GM23338 (cell line): ENCODE measurements at regions not wholly inside any gene's neighbourhood (a gene's known extent, or its start where the extent isn't known, plus 50 kb on each side); places are given as distances from the start of the nearest gene placed in this dataset.
"Not testable (repeated sequence)": the region's sequence is repeated elsewhere in the genome, so short reads cannot be mapped to it uniquely, and the experiment has no call there.

Experiments
- ATAC-seq: fragments of 200-7000 bp; cut with Tn5 transposase; 3 replicates; pipeline ENCODE4 v1.9.1; 2020
- DNase-seq: peaks from one replicate; pipeline ENCODE4 v3.0.0-alpha.2; 2015; ENCODE audit warnings: low spot score
- H2AFZ ChIP-seq: fragments of 200-600 bp; sonication (generic); 2 replicates; pipeline ENCODE4 v1.8.0; 2016; ENCODE audit warnings: antibody characterized with exemption, mild to moderate bottlenecking, moderate library complexity
- H3F3A ChIP-seq: fragments of 200-600 bp; sonication (generic); replicated peaks from 2 replicates; pipeline ENCODE4 v1.8.0; 2017; ENCODE audit warnings: antibody characterized with exemption, mixed run types, low read depth
- H3K27ac ChIP-seq: fragments of 200-600 bp; sonication (generic); 2 replicates; pipeline ENCODE4 v1.6.1; 2016; ENCODE audit warnings: low read depth
- H3K27me3 ChIP-seq: fragments of 200-600 bp; sonication (generic); 2 replicates; pipeline ENCODE4 v1.8.0; 2016; ENCODE audit warnings: mild to moderate bottlenecking, mixed run types, moderate library complexity; ENCODE audit not compliant: insufficient read depth
- H3K36me3 ChIP-seq: fragments of 200-600 bp; sonication (generic); 2 replicates; pipeline ENCODE4 v1.8.0; 2016; ENCODE audit warnings: mild to moderate bottlenecking; ENCODE audit not compliant: insufficient read depth
- H3K4me1 ChIP-seq: fragments of 200-600 bp; sonication (generic); 2 replicates; pipeline ENCODE4 v1.8.0; 2016; ENCODE audit warnings: mild to moderate bottlenecking, moderate library complexity; ENCODE audit not compliant: insufficient read depth
- H3K4me2 ChIP-seq: fragments of 200-600 bp; sonication (generic); 2 replicates; pipeline ENCODE4 v1.7.1; 2017; ENCODE audit warnings: mixed run types
- H3K4me3 ChIP-seq: fragments of 200-600 bp; sonication (generic); 2 replicates; pipeline ENCODE4 v1.6.1; 2016; ENCODE audit warnings: mixed run types
- H3K79me2 ChIP-seq: fragments of 200-600 bp; sonication (generic); replicated peaks from 2 replicates; pipeline ENCODE4 v1.8.0; 2017; ENCODE audit warnings: mild to moderate bottlenecking; ENCODE audit not compliant: insufficient read depth
- H3K9me2 ChIP-seq: fragments of 200-600 bp; sonication (generic); 2 replicates; pipeline ENCODE4 v1.8.0; 2017; ENCODE audit not compliant: insufficient read depth
- H4K20me1 ChIP-seq: fragments of 200-600 bp; sonication (generic); replicated peaks from 2 replicates; pipeline ENCODE4 v1.8.0; 2017; ENCODE audit warnings: mild to moderate bottlenecking; ENCODE audit not compliant: insufficient read depth
- H3K27ac Mint-ChIP-seq: 2 replicates; pipeline ENCODE4 v1.8.0; 2020; ENCODE audit warnings: inconsistent platforms, mild to moderate bottlenecking, moderate library complexity, mixed read lengths
- H3K27me3 Mint-ChIP-seq: 3 replicates; pipeline ENCODE4 v1.8.0; 2022; ENCODE audit warnings: low read depth, mild to moderate bottlenecking, moderate library complexity, mixed read lengths, inconsistent platforms; ENCODE audit not compliant: insufficient read depth, poor library complexity
- H3K36me3 Mint-ChIP-seq: 3 replicates; pipeline ENCODE4 v1.8.0; 2021; ENCODE audit warnings: low read depth, mild to moderate bottlenecking, inconsistent platforms, moderate library complexity, mixed read lengths
- H3K4me1 Mint-ChIP-seq: 3 replicates; pipeline ENCODE4 v1.8.0; 2020; ENCODE audit warnings: mild to moderate bottlenecking, inconsistent platforms, mixed read lengths
- H3K4me3 Mint-ChIP-seq: 3 replicates; pipeline ENCODE4 v1.8.0; 2021; ENCODE audit warnings: moderate library complexity, mild to moderate bottlenecking, inconsistent platforms, mixed read lengths
- H3K9me3 Mint-ChIP-seq: 3 replicates; pipeline ENCODE4 v1.8.0; 2020; ENCODE audit warnings: moderate library complexity, mild to moderate bottlenecking, inconsistent platforms, mixed read lengths
- CREB1 ChIP-seq: fragments of 250-450 bp; sonication (Bioruptor Pico); IDR thresholded peaks from 2 replicates; pipeline ENCODE4 v1.5.0; 2020; ENCODE audit warnings: low read depth, mild to moderate bottlenecking, moderate library complexity
- EZH2phosphoT487 ChIP-seq: fragments of 200-600 bp; sonication (generic); IDR thresholded peaks from one replicate; pipeline ENCODE4 v1.8.1; 2018; ENCODE audit warnings: antibody characterized with exemption; ENCODE audit not compliant: unreplicated experiment
- JUNB ChIP-seq: IDR thresholded peaks from one replicate; pipeline ENCODE4 v1.6.1; 2016; ENCODE audit warnings: antibody characterized with exemption; ENCODE audit not compliant: unreplicated experiment
- POLR2AphosphoS5 ChIP-seq: IDR thresholded peaks from 2 replicates; pipeline ENCODE4 v1.6.1; 2016; ENCODE audit warnings: antibody characterized with exemption, low read depth
- STAT1 ChIP-seq: IDR thresholded peaks from one replicate; pipeline ENCODE4 v1.6.1; 2016; ENCODE audit warnings: antibody characterized with exemption; ENCODE audit not compliant: unreplicated experiment
- ZNF114 ChIP-seq: fragments of 250-450 bp; sonication (Bioruptor Pico); IDR thresholded peaks from 2 replicates; pipeline ENCODE4 v1.5.0; 2020; ENCODE audit warnings: mild to moderate bottlenecking, moderate library complexity
- ZNF331 ChIP-seq: fragments of 250-450 bp; sonication (Bioruptor Pico); IDR thresholded peaks from 2 replicates; pipeline ENCODE4 v1.5.0; 2020; ENCODE audit warnings: low read depth, mild to moderate bottlenecking, moderate library complexity
- ZNF462 ChIP-seq: fragments of 250-450 bp; sonication (Bioruptor Pico); IDR thresholded peaks from 2 replicates; pipeline ENCODE4 v1.5.0; 2020; ENCODE audit warnings: mild to moderate bottlenecking, moderate library complexity
- TF ChIP-seq, protein P1 (sequence below): IDR thresholded peaks from 2 replicates; pipeline ENCODE4 v1.6.1; 2016; ENCODE audit warnings: antibody characterized with exemption

DNA sequence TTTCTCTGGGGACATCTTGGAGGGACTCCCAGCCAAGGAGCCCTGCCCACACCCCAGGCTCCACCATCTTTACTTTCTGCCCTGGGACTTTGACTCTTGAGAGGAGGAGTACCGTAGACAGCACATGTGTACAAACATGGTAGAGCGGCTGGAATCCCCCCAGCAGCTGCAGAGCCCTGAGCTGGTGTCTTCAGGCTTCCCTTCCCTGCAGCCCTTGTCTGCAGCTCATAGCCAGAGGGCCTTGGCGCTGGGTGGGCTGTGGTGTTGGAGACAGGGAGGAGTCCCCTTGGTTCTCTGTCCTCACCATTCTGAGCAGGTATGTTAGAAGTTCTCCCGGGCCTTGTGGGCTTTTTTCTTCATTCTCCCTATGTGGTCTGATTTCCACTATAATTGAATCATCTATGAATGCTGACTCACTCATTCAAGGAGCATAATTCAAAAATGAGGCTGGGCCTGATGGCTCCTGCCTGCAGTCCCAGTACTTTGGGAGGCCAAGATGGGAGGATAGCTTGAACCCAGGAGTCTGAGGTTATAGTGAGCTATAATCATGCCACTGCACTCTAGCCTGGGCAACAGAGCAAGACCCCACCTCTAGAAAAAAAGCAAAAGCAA is 97.8 kb upstream of the MEF2A start:
- Histone ChIP-seq H3K36me3 (no peaks in the 10 kb centered on the region), H2AFZ (no peak overlapping the region), H3K4me2 (no peak overlapping the region), H3K27me3 (no peaks in the 10 kb centered on the region), H4K20me1 (no peaks in the 10 kb centered on the region), H3F3A (no peaks in the 10 kb centered on the region), H3K27ac (no peak overlapping the region), H3K4me1 (no peaks in the 10 kb centered on the region), H3K4me3 (no peak overlapping the region), H3K9me2 (no peaks in the 10 kb centered on the region; the same call in 1 of the 2 replicates), H3K79me2 (no peaks in the 10 kb centered on the region)
- ATAC-seq (no peak), DNase-seq (no peak)
- Mint-ChIP-seq H3K9me3 (peaks cover 18% of the 10 kb centered on the region), H3K27me3 (peaks cover 8% of the 10 kb centered on the region), H3K4me3 (no peak overlapping the region), H3K4me1 (no peaks in the 10 kb centered on the region), H3K36me3 (no peaks in the 10 kb centered on the region; the same call in 2 of the 3 replicates), H3K27ac (no peak overlapping the region)
- TF ChIP-seq CREB1 (CRISPR knock-in tag) (no peak), ZNF331 (CRISPR knock-in tag) (no peak), ZNF114 (CRISPR knock-in tag) (no peak), STAT1 (no peak), ZNF462 (no peak), EZH2phosphoT487 (no peak), JUNB (no peak), POLR2AphosphoS5 (no peak)
- TF ChIP-seq, protein P1, sequence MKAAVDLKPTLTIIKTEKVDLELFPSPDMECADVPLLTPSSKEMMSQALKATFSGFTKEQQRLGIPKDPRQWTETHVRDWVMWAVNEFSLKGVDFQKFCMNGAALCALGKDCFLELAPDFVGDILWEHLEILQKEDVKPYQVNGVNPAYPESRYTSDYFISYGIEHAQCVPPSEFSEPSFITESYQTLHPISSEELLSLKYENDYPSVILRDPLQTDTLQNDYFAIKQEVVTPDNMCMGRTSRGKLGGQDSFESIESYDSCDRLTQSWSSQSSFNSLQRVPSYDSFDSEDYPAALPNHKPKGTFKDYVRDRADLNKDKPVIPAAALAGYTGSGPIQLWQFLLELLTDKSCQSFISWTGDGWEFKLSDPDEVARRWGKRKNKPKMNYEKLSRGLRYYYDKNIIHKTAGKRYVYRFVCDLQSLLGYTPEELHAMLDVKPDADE = no peak

- not testable (repeated sequence) for H3K27ac ChIP-seq, H3K4me2 ChIP-seq, H3K36me3 Mint-ChIP-seq, H3K9me3 Mint-ChIP-seq, H3K79me2 ChIP-seq, H4K20me1 ChIP-seq, DNase-seq, H3K9me2 ChIP-seq, H3K36me3 ChIP-seq, H2AFZ ChIP-seq, H3K4me3 Mint-ChIP-seq, H3K4me1 ChIP-seq, H3K4me1 Mint-ChIP-seq, H3F3A ChIP-seq, ATAC-seq, H3K27ac Mint-ChIP-seq, H3K4me3 ChIP-seq, H3K27me3 ChIP-seq, H3K27me3 Mint-ChIP-seq
Observed at GRCh38 chr15:99470204-99470603, 95.6 kb upstream of the MEF2A start.
